HepG2 (cell line): ENCODE measurements at regions not wholly inside any gene's neighbourhood (a gene's known extent, or its start where the extent isn't known, plus 50 kb on each side); places are given as distances from the start of the nearest gene placed in this dataset.

Experiments used
- ATAC-seq: fragments of 200-7000 bp; cut with Tn5 transposase; 3 replicates; pipeline ENCODE4 v1.9.1; 2020; ENCODE audit warnings: mild to moderate bottlenecking, moderate library complexity
- BruUV-seq: library from RNA; stranded (reverse); fragments of 400-500 nt; replicated peaks from 2 replicates; lab custom pipeline; 2021; lab: Mats Ljungman, UMichigan
- CTCF ChIA-PET: fragments of 300-600 bp; formaldehyde crosslinking; extraction: SDS; loops from one replicate; lab custom pipeline; 2021; ENCODE audit warnings: low total read pairs, inconsistent platforms, low intra/inter-chr PET ratio; lab: Yijun Ruan, JAX
- POLR2A ChIA-PET: fragments of 350-600 bp; sonication (Branson Sonifier 250); formaldehyde crosslinking; loops from one replicate; lab custom pipeline; 2020; ENCODE audit warnings: antibody characterized with exemption, inconsistent platforms; lab: Yijun Ruan, JAX
- DNase-seq: peaks from one replicate; pipeline ENCODE4 v3.0.0-alpha.2; 2015; ENCODE audit warnings: low spot score
- FAIRE-seq: peaks from 3 replicates; lab custom pipeline; 2011; peaks lifted over from hg19 to GRCh38; lab: Jason Lieb, UNC
- H2AFZ ChIP-seq: one replicate; pipeline ENCODE4 v1.6.1; 2011; ENCODE audit warnings: low read length, inconsistent platforms
- H3K27ac ChIP-seq: fragments of 300-600 bp; 3 replicates; pipeline ENCODE4 v1.8.0; 2011; ENCODE audit warnings: mixed run types, mild to moderate bottlenecking, mixed read lengths, low read length, inconsistent platforms; ENCODE audit not compliant: insufficient read depth; ENCODE audit errors: extremely low read length
- H3K27me3 ChIP-seq, 2 experiments: fragments of 200-600 bp in 1 of 2; 2 replicates in 1 of 2; 3 replicates in 1 of 2; pipeline versions ENCODE4 v1.6.0 to v1.8.0; 2011; ENCODE audit warnings: low read length in 2 of 2, mild to moderate bottlenecking in 2 of 2, moderate library complexity in 2 of 2, inconsistent platforms in 1 of 2; ENCODE audit not compliant: insufficient read depth in 2 of 2, control insufficient read depth in 1 of 2
- H3K36me3 ChIP-seq, 2 experiments: fragments of 200-600 bp in 1 of 2; replicated peaks in 1 of 2; 2 replicates in 1 of 2; 3 replicates in 1 of 2; pipeline versions ENCODE4 v1.5.1 to v1.8.0; 2011; ENCODE audit warnings: low read length in 2 of 2, inconsistent platforms in 1 of 2; ENCODE audit not compliant: insufficient read depth in 2 of 2, control insufficient read depth in 1 of 2
- H3K4me1 ChIP-seq: 2 replicates; pipeline ENCODE4 v1.5.1; 2012; ENCODE audit warnings: low read length, inconsistent platforms; ENCODE audit not compliant: insufficient read depth
- H3K4me2 ChIP-seq: 2 replicates; pipeline ENCODE4 v1.6.0; 2011; ENCODE audit warnings: low read depth, low read length, inconsistent platforms
- H3K4me3 ChIP-seq, 3 experiments: fragments of 200-600 bp in 1 of 3; sonication (generic), shearing (Covaris generic) in 1 of 3; replicated peaks in 1 of 3; 2 replicates each; pipeline ENCODE4 v1.5.1; 2011 to 2016; ENCODE audit warnings: low read length in 3 of 3, inconsistent platforms in 2 of 3, low read depth in 2 of 3, mild to moderate bottlenecking in 2 of 3, control low read depth in 1 of 3, mixed read lengths in 1 of 3; ENCODE audit not compliant: insufficient read depth in 1 of 3
- H3K79me2 ChIP-seq: one replicate; pipeline ENCODE4 v1.6.1; 2011; ENCODE audit warnings: low read length, inconsistent platforms; ENCODE audit not compliant: insufficient read depth
- H3K9ac ChIP-seq: 2 replicates; pipeline ENCODE4 v1.6.0; 2011; ENCODE audit warnings: mild to moderate bottlenecking, low read depth, low read length, inconsistent platforms; ENCODE audit not compliant: insufficient read depth
- H3K9me3 ChIP-seq: 2 replicates; pipeline ENCODE4 v1.5.1; 2012; ENCODE audit warnings: mild to moderate bottlenecking, low read length
- H4K20me1 ChIP-seq: 2 replicates; pipeline ENCODE4 v1.6.0; 2011; ENCODE audit warnings: inconsistent platforms, mild to moderate bottlenecking, low read length, moderate library complexity; ENCODE audit not compliant: insufficient read depth
- ARNT ChIP-seq: fragments of 450-650 bp; IDR thresholded peaks from 2 replicates; pipeline ENCODE4 v1.6.1; 2017
- ATM ChIP-seq: fragments of 450-650 bp; IDR thresholded peaks from 2 replicates; pipeline ENCODE4 v1.7.1; 2017; ENCODE audit warnings: mild to moderate bottlenecking, borderline replicate concordance
- CENPX ChIP-seq: sonication (generic); formaldehyde crosslinking; IDR thresholded peaks from 2 replicates; pipeline ENCODE4 v1.9.0; 2021; ENCODE audit warnings: mild to moderate bottlenecking, missing genetic modification reagents, moderate library complexity
- DMTF1 ChIP-seq: sonication (generic); formaldehyde crosslinking; IDR thresholded peaks from 2 replicates; pipeline ENCODE4 v1.4.0; 2020; ENCODE audit warnings: mild to moderate bottlenecking, missing genetic modification reagents
- HNF4G ChIP-seq, 2 experiments: sonication (generic) in 1 of 2; formaldehyde crosslinking in 1 of 2; IDR thresholded peaks; 2 replicates each; pipeline versions ENCODE4 v1.4.0 to v1.6.1; 2011 to 2020; ENCODE audit warnings: borderline replicate concordance in 2 of 2, low read depth in 2 of 2, mild to moderate bottlenecking in 2 of 2, low read length in 1 of 2, missing genetic modification reagents in 1 of 2, moderate library complexity in 1 of 2
- MYC ChIP-seq: sonication (generic); formaldehyde crosslinking; IDR thresholded peaks from 2 replicates; pipeline ENCODE4 v1.9.0; 2021; ENCODE audit warnings: missing genetic modification reagents, borderline replicate concordance
- NR2C2 ChIP-seq: sonication (generic); formaldehyde crosslinking; IDR thresholded peaks from 2 replicates; pipeline ENCODE4 v1.4.0; 2020; ENCODE audit warnings: missing genetic modification reagents, mild to moderate bottlenecking, moderate library complexity, borderline replicate concordance
- SIN3A ChIP-seq: IDR thresholded peaks from 2 replicates; pipeline ENCODE4 v1.6.1; 2011; ENCODE audit warnings: low read depth, mild to moderate bottlenecking, control low read depth, low read length, borderline replicate concordance
- ZBTB43 ChIP-seq: sonication (generic); formaldehyde crosslinking; conservative IDR thresholded peaks from 2 replicates; pipeline ENCODE4 v1.4.0; 2020; ENCODE audit warnings: missing genetic modification reagents
- ZC3H4 ChIP-seq: sonication (generic); formaldehyde crosslinking; IDR thresholded peaks from 2 replicates; pipeline ENCODE4 v1.4.0; 2020; ENCODE audit warnings: missing genetic modification reagents, borderline replicate concordance
- ZFP62 ChIP-seq: sonication (generic); formaldehyde crosslinking; IDR thresholded peaks from 2 replicates; pipeline ENCODE4 v1.4.0; 2020; ENCODE audit warnings: missing genetic modification reagents
- ZNF619 ChIP-seq: sonication (generic); formaldehyde crosslinking; IDR thresholded peaks from 2 replicates; pipeline ENCODE4 v1.4.0; 2020; ENCODE audit warnings: mild to moderate bottlenecking, missing genetic modification reagents
- ZNF749 ChIP-seq: sonication (generic); formaldehyde crosslinking; IDR thresholded peaks from 2 replicates; pipeline ENCODE4 v1.8.0; 2022; ENCODE audit warnings: mild to moderate bottlenecking, missing genetic modification reagents, moderate library complexity, borderline replicate concordance
- ZNF780A ChIP-seq: sonication (generic); formaldehyde crosslinking; IDR thresholded peaks from 2 replicates; pipeline ENCODE4 v1.8.0; 2022; ENCODE audit warnings: mild to moderate bottlenecking, missing genetic modification reagents, moderate library complexity
- WGBS: methylation state at CpG from one replicate; pipeline ENCODE4 v1.1.6; 2017; ENCODE audit warnings: low lambda C conversion rate; 5-methylcytosine and 5-hydroxymethylcytosine counted together
- in situ Hi-C: cut with HindIII; loops from 2 replicates; pipeline ENCODE4 v1.10.0; 2017; ENCODE audit warnings: low pct_unique_long_range_greater_than_20kb; ENCODE audit not compliant: extremely low pct_ligation_motif_present
- intact Hi-C: fragments of 100-400 bp; cut with micrococcal nuclease; formaldehyde crosslinking; loops from one replicate; pipeline ENCODE4 v1.10.0; 2022; ENCODE audit not compliant: unreplicated experiment

- Histone ChIP-seq H2AFZ (no peak overlapping the region), H3K9ac (no peak overlapping the region), H3K27me3 (no peaks in the 10 kb centered on the region), H4K20me1 (no peaks in the 10 kb centered on the region), H3K27ac (no peak overlapping the region), H3K4me3 (no peak overlapping the region), H3K4me2 (no peak overlapping the region), H3K4me1 (no peaks in the 10 kb centered on the region), H3K79me2 (no peaks in the 10 kb centered on the region), H3K9me3 (no peaks in the 10 kb centered on the region), H3K36me3 (no peaks in the 10 kb centered on the region)
- ChIA-PET CTCF (no interaction called here), POLR2A (no interaction called here)
- WGBS = 0% methylated on average over 1 of the region's 1 CpG
- no TSS peak for BruUV-seq
- in situ Hi-C loops (no loop called here), intact Hi-C loops (no loop called here)
- no peak for ATAC-seq
- no peak for FAIRE-seq
- DNase-seq = no peak
- TF ChIP-seq ZC3H4 (CRISPR knock-in tag) = no peak
- TF ChIP-seq ZNF780A (CRISPR knock-in tag) = no peak
- TF ChIP-seq HNF4G (IDR thresholded peaks at IDR 0.05; ENCODE audit: borderline replicate concordance, low read depth, low read length) = no peak
- TF ChIP-seq HNF4G (CRISPR knock-in tag; IDR thresholded peaks at IDR 0.05; ENCODE audit: borderline replicate concordance, low read depth) = no peak
- TF ChIP-seq ATM = no peak
Observed at GRCh38 chr12:23025372-23026016, 400.5 kb downstream of the ETNK1 start.

GRCh38 chr12:23028158-23028802 lies 403.3 kb downstream of the ETNK1 start:
- H3K27ac ChIP-seq = no peak overlapping the region
- no peaks in the 10 kb centered on the region for H3K36me3 ChIP-seq
- H3K4me1 ChIP-seq = no peaks in the 10 kb centered on the region
- in situ Hi-C loops (no loop called here), intact Hi-C loops (no loop called here)
- DNase-seq (no peak), ATAC-seq (no peak), FAIRE-seq (no peak)
- no peak overlapping the region for H3K4me2 ChIP-seq
- POLR2A ChIA-PET = no interaction called here
- CTCF ChIA-PET = no interaction called here
- no peaks in the 10 kb centered on the region for H4K20me1 ChIP-seq
- H3K4me3 ChIP-seq = no peak overlapping the region
- H3K9ac ChIP-seq = no peak overlapping the region
- H2AFZ ChIP-seq = no peak overlapping the region
- no peaks in the 10 kb centered on the region; a peak in 1 of 5 replicates for H3K27me3 ChIP-seq
- 0% methylated on average over 3 of the region's 4 CpGs for WGBS
- BruUV-seq = no TSS peak
- H3K79me2 ChIP-seq = no peaks in the 10 kb centered on the region
- no peaks in the 10 kb centered on the region for H3K9me3 ChIP-seq
- TF ChIP-seq ZNF619 (no peak), SIN3A (no peak), CENPX (CRISPR knock-in tag) (no peak), NR2C2 (CRISPR knock-in tag) (no peak), MYC (CRISPR knock-in tag) (no peak), ZFP62 (CRISPR knock-in tag) (no peak), ZBTB43 (CRISPR knock-in tag) (no peak), ARNT (no peak), ZNF749 (CRISPR knock-in tag) (no peak), DMTF1 (CRISPR knock-in tag) (no peak)
